DMS79 (cell line): ENCODE measurements at regions not wholly inside any gene's neighbourhood (a gene's known extent, or its start where the extent isn't known, plus 50 kb on each side); places are given as distances from the start of the nearest gene placed in this dataset.
"Not testable (repeated sequence)": the region's sequence is repeated elsewhere in the genome, so short reads cannot be mapped to it uniquely, and the experiment has no call there.

ENCODE experiments used
- DNase-seq: peaks from one replicate; lab custom pipeline; 2025; lab: John Stamatoyannopoulos, UW

- not testable (repeated sequence) for DNase-seq
Observed at GRCh38 chr10:46802010-46802409, 109.2 kb upstream of the PTPN20 start.

- DNase-seq, result not testable (repeated sequence)
Observed at GRCh38 chr10:46803082-46803481, 108.1 kb upstream of the PTPN20 start.

GRCh38 chr10:46810222-46810621 is 101.0 kb upstream of the PTPN20 start:
- DNase-seq, result not testable (repeated sequence)

- DNase-seq, result not testable (repeated sequence)
Observed at GRCh38 chr10:46816126-46816525, 95.1 kb upstream of the PTPN20 start.

- DNase-seq, result not testable (repeated sequence)
Observed at GRCh38 chr10:46840393-46841050, 70.7 kb upstream of the PTPN20 start.

- DNase-seq, result not testable (repeated sequence)
Observed at GRCh38 chr10:46841051-46841593, 70.1 kb upstream of the PTPN20 start.

GRCh38 chr10:46845194-46845593 is 66.0 kb upstream of the PTPN20 start:
- DNase-seq, result not testable (repeated sequence)

GRCh38 chr10:46845640-46846039 is 65.6 kb upstream of the PTPN20 start:
- DNase-seq, result not testable (repeated sequence)

- DNase-seq, result not testable (repeated sequence)
Observed at GRCh38 chr10:46860753-46861152, 50.5 kb upstream of the PTPN20 start.
